ENCODE measurements at regions not wholly inside any gene's neighbourhood (a gene's known extent, or its start where the extent isn't known, plus 50 kb on each side); places are given as distances from the start of the nearest gene placed in this dataset.
"Not testable (repeated sequence)": the region's sequence is repeated elsewhere in the genome, so short reads cannot be mapped to it uniquely, and the experiment has no call there.

GRCh38 chr1:120506352-120506751, 91.5 kb downstream of the NBPF8 start:
- TF ChIP-seq CTCF (conservative IDR thresholded peaks at IDR 0.05; ENCODE audit: low read depth, low read length); EZH2 (IDR thresholded peaks at IDR 0.05; ENCODE audit: borderline replicate concordance, low read depth, low read length, poor library complexity, severe bottlenecking): not testable (repeated sequence)
